ENCODE measurements at regions not wholly inside any gene's neighbourhood (a gene's known extent, or its start where the extent isn't known, plus 50 kb on each side); places are given as distances from the start of the nearest gene placed in this dataset.

- TF ChIP-seq SALL1 (CRISPR knock-in tag; IDR thresholded peaks at IDR 0.05): no peak
- TF ChIP-seq POLR2A (IDR thresholded peaks at IDR 0.05; ENCODE audit: insufficient read depth in 1 of 2, low read depth in 2 of 2, low read length in 2 of 2): no peak
- no peak for TF ChIP-seq ZNF234 (CRISPR knock-in tag; conservative IDR thresholded peaks at IDR 0.05)
- no peak for TF ChIP-seq ZFP37 (CRISPR knock-in tag; IDR thresholded peaks at IDR 0.05; ENCODE audit: borderline replicate concordance)
- TF ChIP-seq SMC3 (IDR thresholded peaks at IDR 0.05; ENCODE audit: low read length): no peak
- no peak for TF ChIP-seq ZNF570 (CRISPR knock-in tag; IDR thresholded peaks at IDR 0.05; ENCODE audit: borderline replicate concordance)
- no peak for TF ChIP-seq DNMT1 (CRISPR knock-in tag; IDR thresholded peaks at IDR 0.05)
- no peak for TF ChIP-seq POLR2AphosphoS5 (IDR thresholded peaks at IDR 0.05; ENCODE audit: low read depth, low read length)
- no peak for TF ChIP-seq CBX5 (CRISPR knock-in tag; IDR thresholded peaks at IDR 0.05; ENCODE audit: borderline replicate concordance)
- no peak for TF ChIP-seq GABPA (IDR thresholded peaks at IDR 0.05; ENCODE audit: low read depth, low read length)
- TF ChIP-seq GABPA (CRISPR knock-in tag; IDR thresholded peaks at IDR 0.05; ENCODE audit: low read depth): no peak
- no peak for TF ChIP-seq ZNF503 (CRISPR knock-in tag; IDR thresholded peaks at IDR 0.05)
- no peak for TF ChIP-seq DPF2 (CRISPR knock-in tag; IDR thresholded peaks at IDR 0.05; ENCODE audit: borderline replicate concordance, low read depth)
- no peak for TF ChIP-seq ZNF562 (CRISPR knock-in tag; IDR thresholded peaks at IDR 0.05; ENCODE audit: borderline replicate concordance)
These were observed 1296.6 kb downstream of the BRD1 start for GRCh38 chr22:48531108-48531507.

All from HepG2 (cell line).